B cell (primary cell): ENCODE measurements at regions not wholly inside any gene's neighbourhood (a gene's known extent, or its start where the extent isn't known, plus 50 kb on each side); places are given as distances from the start of the nearest gene placed in this dataset.

ENCODE experiments used
- ATAC-seq: fragments of 200-7000 bp; cut with Tn5 transposase; one replicate; pipeline ENCODE4 v1.10.0; 2021; ENCODE audit warnings: low read depth, mild to moderate bottlenecking, moderate number of reproducible peaks, moderate library complexity
- CTCF ChIA-PET: fragments of 350-600 bp; sonication (Branson Sonifier 250); formaldehyde crosslinking; loops from one replicate; lab custom pipeline; 2021; ENCODE audit warnings: antibody characterized with exemption, inconsistent platforms; lab: Charles Lee
- POLR2A ChIA-PET: fragments of 350-600 bp; sonication (Branson Sonifier 250); formaldehyde crosslinking; loops from one replicate; lab custom pipeline; 2021; ENCODE audit warnings: antibody characterized with exemption; lab: Charles Lee
- DNase-seq: peaks from one replicate; pipeline ENCODE4 v3.0.0; 2013
- H2AFZ ChIP-seq: 2 replicates; pipeline ENCODE4 v1.6.1; 2012; ENCODE audit warnings: mild to moderate bottlenecking, low read depth, low read length; ENCODE audit not compliant: insufficient read depth, poor library complexity, severe bottlenecking
- H3K27ac ChIP-seq, 2 donors: 1 replicate in 1 of 2; 2 replicates in 1 of 2; pipeline ENCODE4 v1.5.1; 2012 to 2013; ENCODE audit warnings: low read length in 2 of 2, mild to moderate bottlenecking in 2 of 2, moderate library complexity in 1 of 2
- H3K27me3 ChIP-seq, 4 experiments: fragments of 200-600 bp in 1 of 4; sonication (generic) in 1 of 4; replicated peaks in 1 of 4; 1 replicate in 2 of 4; 2 replicates in 2 of 4; pipeline versions ENCODE4 v1.6.1 to v1.7.0; 2013 to 2016; ENCODE audit warnings: low read length in 3 of 4, mild to moderate bottlenecking in 2 of 4, mixed read lengths in 1 of 4, moderate library complexity in 1 of 4; ENCODE audit not compliant: insufficient read depth in 4 of 4, control insufficient read depth in 3 of 4; ENCODE audit errors: control extremely low read depth in 1 of 4
- H3K36me3 ChIP-seq, 2 experiments: replicated peaks in 1 of 2; 1 replicate in 1 of 2; 2 replicates in 1 of 2; pipeline versions ENCODE4 v1.6.1 to v1.7.1; 2013; ENCODE audit warnings: low read length in 1 of 2; ENCODE audit not compliant: insufficient read depth in 2 of 2, control insufficient read depth in 1 of 2; ENCODE audit errors: control extremely low read depth in 1 of 2, extremely low read depth in 1 of 2
- H3K4me1 ChIP-seq, 2 donors: fragments of 200-600 bp in 1 of 2; sonication (generic) in 1 of 2; 1 replicate in 1 of 2; 2 replicates in 1 of 2; pipeline versions ENCODE4 v1.5.1 to v1.6.1; 2013 to 2017; ENCODE audit warnings: low read length in 2 of 2; ENCODE audit not compliant: control insufficient read depth in 2 of 2, insufficient read depth in 2 of 2
- H3K4me2 ChIP-seq: replicated peaks from 2 replicates; pipeline ENCODE3; 2012; ENCODE audit warnings: mild to moderate bottlenecking, low read depth, low read length; ENCODE audit not compliant: poor library complexity, severe bottlenecking
- H3K4me3 ChIP-seq, 5 experiments: fragments of 200-600 bp in 1 of 5; sonication (generic) in 1 of 5; 1 replicate in 3 of 5; 2 replicates in 2 of 5; pipeline versions ENCODE4 v1.5.1 to v1.7.0; 2011 to 2016; ENCODE audit warnings: low read length in 4 of 5, mild to moderate bottlenecking in 4 of 5, low read depth in 2 of 5, control low read depth in 1 of 5, moderate library complexity in 1 of 5; ENCODE audit not compliant: insufficient read depth in 1 of 5; ENCODE audit errors: control extremely low read depth in 1 of 5, extremely low read depth in 1 of 5
- H3K79me2 ChIP-seq: fragments of 200-600 bp; sonication (generic); one replicate; pipeline ENCODE4 v1.6.0; 2016; ENCODE audit warnings: low read length; ENCODE audit not compliant: control insufficient read depth, insufficient read depth
- H3K9ac ChIP-seq: fragments of 200-600 bp; sonication (generic); 2 replicates; pipeline ENCODE4 v1.6.1; 2017; ENCODE audit warnings: mild to moderate bottlenecking, low read length, moderate library complexity
- H3K9me3 ChIP-seq, 3 donors: one replicate each; pipeline versions ENCODE4 v1.6.1 to v1.7.1; 2013; ENCODE audit warnings: low read length in 2 of 3; ENCODE audit not compliant: control insufficient read depth in 2 of 3, insufficient read depth in 1 of 3; ENCODE audit errors: control extremely low read depth in 1 of 3
- H4K20me1 ChIP-seq: 2 replicates; pipeline ENCODE4 v1.6.0; 2012; ENCODE audit warnings: mild to moderate bottlenecking, low read length; ENCODE audit not compliant: insufficient read depth, control insufficient read depth, poor library complexity, severe bottlenecking
- H3K27ac Mint-ChIP-seq: one replicate; pipeline ENCODE4 v1.8.0; 2021; ENCODE audit warnings: mixed read lengths
- H3K27me3 Mint-ChIP-seq: one replicate; pipeline ENCODE4 v1.8.0; 2021; ENCODE audit warnings: mixed read lengths
- H3K4me1 Mint-ChIP-seq: one replicate; pipeline ENCODE4 v1.8.0; 2021; ENCODE audit warnings: mixed read lengths
- H3K4me3 Mint-ChIP-seq: one replicate; pipeline ENCODE4 v1.8.0; 2021; ENCODE audit warnings: mixed read lengths
- H3K9me3 Mint-ChIP-seq: one replicate; pipeline ENCODE4 v1.8.0; 2022; ENCODE audit warnings: mixed read lengths; ENCODE audit not compliant: insufficient read depth
- CTCF ChIP-seq: fragments of 200-600 bp; IDR thresholded peaks from one replicate; pipeline ENCODE4 v1.8.0; 2022; ENCODE audit warnings: antibody characterized with exemption, mild to moderate bottlenecking
- EZH2 ChIP-seq: IDR thresholded peaks from 2 replicates; pipeline ENCODE4 v1.6.1; 2012; ENCODE audit warnings: borderline replicate concordance, low read depth, mild to moderate bottlenecking, moderate library complexity, low read length; ENCODE audit not compliant: insufficient read depth, poor library complexity, severe bottlenecking
- WGBS: methylation state at CpG from one replicate; pipeline ENCODE4 v1.1.5; 2013; ENCODE audit warnings: missing lambda C conversion rate; ENCODE audit not compliant: insufficient coverage; 5-methylcytosine and 5-hydroxymethylcytosine counted together
- intact Hi-C: fragments of 100-400 bp; cut with micrococcal nuclease; formaldehyde crosslinking; loops from one replicate; pipeline ENCODE4 v1.10.0; 2022

- intact Hi-C loops = no loop called here
- Histone ChIP-seq H3K79me2 (no peaks in the 10 kb centered on the region), H3K9ac (no peak overlapping the region), H3K27me3 (no peaks in the 10 kb centered on the region), H3K4me2 (no peak overlapping the region), H3K9me3 (no peaks in the 10 kb centered on the region), H4K20me1 (no peaks in the 10 kb centered on the region), H3K36me3 (no peaks in the 10 kb centered on the region), H3K4me1 (peaks cover 0 to 4% of the 10 kb centered on the region in 2 donors), H3K4me3 (no peak overlapping the region), H2AFZ (no peak overlapping the region), H3K27ac (no peak overlapping the region)
- Mint-ChIP-seq H3K27ac (no peak overlapping the region), H3K4me1 (peaks cover 8% of the 10 kb centered on the region), H3K4me3 (no peak overlapping the region), H3K9me3 (no peaks in the 10 kb centered on the region), H3K27me3 (no peaks in the 10 kb centered on the region)
- ChIA-PET CTCF (no interaction called here), POLR2A (no interaction called here)
- DNase-seq = no peak
- TF ChIP-seq EZH2 (no peak), CTCF (no peak)
- 60% methylated on average over 2 of the region's 4 CpGs for WGBS
- no peak for ATAC-seq
Measured at GRCh38 chr9:614431-614830, 227.1 kb upstream of the DMRT1 start.

- Histone ChIP-seq H2AFZ (no peak overlapping the region), H3K9me3 (no peaks in the 10 kb centered on the region), H3K36me3 (no peaks in the 10 kb centered on the region), H3K27me3 (no peaks in the 10 kb centered on the region), H3K79me2 (no peaks in the 10 kb centered on the region), H3K9ac (no peak overlapping the region), H3K4me1 (peaks cover 0 to 4% of the 10 kb centered on the region in 2 donors), H3K27ac (no peak overlapping the region), H3K4me3 (no peak overlapping the region), H4K20me1 (no peaks in the 10 kb centered on the region), H3K4me2 (no peak overlapping the region)
- no peak for DNase-seq
- Mint-ChIP-seq H3K4me3 (no peak overlapping the region), H3K27ac (no peak overlapping the region), H3K4me1 (peaks cover 8% of the 10 kb centered on the region), H3K27me3 (no peaks in the 10 kb centered on the region), H3K9me3 (no peaks in the 10 kb centered on the region)
- ChIA-PET POLR2A (no interaction called here), CTCF (interaction anchor here (0.9 to 1.0 kb wide), 2 partner anchors 113 to 188 kb away, joined by 3 to 6 read pairs; no protein-coding TSS in a partner anchor)
- whole genome bisulfite sequencing = 93% methylated on average over 1 of the region's 3 CpGs
- ATAC-seq = no peak
- intact Hi-C loops = no loop called here
- TF ChIP-seq CTCF (no peak), EZH2 (no peak)
Measured at GRCh38 chr9:615756-616155, 225.7 kb upstream of the DMRT1 start.
